ENCODE measurements at regions not wholly inside any gene's neighbourhood (a gene's known extent, or its start where the extent isn't known, plus 50 kb on each side); places are given as distances from the start of the nearest gene placed in this dataset.

- WGBS, result 42% methylated on average over 2 of the region's 2 CpGs
- Histone ChIP-seq H3K9me3 (no peaks in the 10 kb centered on the region), H3K27me3 (no peaks in the 10 kb centered on the region), H3K27ac (no peak overlapping the region), H3K36me3 (no peaks in the 10 kb centered on the region), H3K4me1 (no peaks in the 10 kb centered on the region), H3K4me3 (no peak overlapping the region)
- TF ChIP-seq EP300 (IDR thresholded peaks at IDR 0.05) (no peak), CTCF (IDR thresholded peaks at IDR 0.05) (no peak), POLR2AphosphoS5 (IDR thresholded peaks at IDR 0.05) (no peak), POLR2A (IDR thresholded peaks at IDR 0.05) (no peak)
- DNase-seq (ENCODE audit: low spot score in 2 of 2), result no peak
Measured at GRCh38 chr1:118711356-118711755, 276.8 kb downstream of the TBX15 start.

DNA sequence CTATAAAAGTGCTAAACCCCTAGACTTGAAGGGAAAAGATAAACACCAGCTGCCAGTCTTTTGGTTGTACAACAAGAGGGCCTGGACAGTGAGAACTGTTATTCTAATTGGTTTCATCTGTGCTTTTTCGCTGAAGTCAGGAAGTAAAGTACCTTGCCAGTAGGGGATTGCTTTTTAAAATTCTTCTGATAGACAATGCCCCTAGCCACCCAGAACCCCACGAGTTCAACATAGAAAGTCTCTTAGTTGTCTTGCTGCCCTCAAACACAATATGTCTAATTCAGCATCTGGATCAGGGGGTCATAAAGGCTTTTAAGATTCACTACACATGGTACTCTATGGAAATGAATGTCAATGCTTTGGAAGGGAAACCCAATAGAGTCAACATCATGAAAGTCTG, 289.2 kb downstream of the TBX15 start:
- Histone ChIP-seq H3K4me1 (no peaks in the 10 kb centered on the region), H3K9me3 (no peaks in the 10 kb centered on the region), H3K36me3 (no peaks in the 10 kb centered on the region), H3K27me3 (no peaks in the 10 kb centered on the region), H3K4me3 (no peak overlapping the region), H3K27ac (no peak overlapping the region)
- 50% methylated on average over 2 of the region's 2 CpGs for WGBS
- no peak for DNase-seq (ENCODE audit: low spot score in 2 of 2)
- no peak for TF ChIP-seq POLR2AphosphoS5 (IDR thresholded peaks at IDR 0.05)
- TF ChIP-seq CTCF (IDR thresholded peaks at IDR 0.05), result no peak
- TF ChIP-seq POLR2A (IDR thresholded peaks at IDR 0.05), result no peak
- TF ChIP-seq EP300 (IDR thresholded peaks at IDR 0.05), result no peak

DNA sequence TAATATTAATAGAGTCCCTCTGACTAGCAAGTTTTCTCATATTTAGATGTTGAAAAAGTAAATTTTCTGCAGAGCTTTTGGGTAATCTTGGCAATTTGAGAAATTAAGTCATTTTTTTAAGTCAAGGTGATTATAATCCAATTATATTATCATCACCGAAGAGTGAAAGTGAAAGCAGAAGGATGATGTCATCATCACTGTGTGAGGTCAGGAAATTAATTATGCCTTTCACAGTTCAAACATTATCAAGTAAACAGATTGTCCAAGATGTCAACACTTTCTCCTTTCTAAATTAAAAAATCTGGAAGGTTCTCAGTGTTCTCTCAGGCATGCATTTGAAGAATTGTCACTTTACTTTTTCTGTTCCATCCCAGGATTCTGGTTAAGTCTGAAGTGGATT, 296.0 kb downstream of the TBX15 start:
- WGBS, result 55% methylated on average over 1 of the region's 1 CpG
- H3K4me1 ChIP-seq, result no peaks in the 10 kb centered on the region
- no peaks in the 10 kb centered on the region for H3K9me3 ChIP-seq
- no peaks in the 10 kb centered on the region for H3K36me3 ChIP-seq
- no peak overlapping the region for H3K27ac ChIP-seq
- H3K27me3 ChIP-seq, result no peaks in the 10 kb centered on the region
- DNase-seq (ENCODE audit: low spot score in 2 of 2), result no peak
- H3K4me3 ChIP-seq, result no peak overlapping the region
- TF ChIP-seq EP300 (IDR thresholded peaks at IDR 0.05), result no peak
- TF ChIP-seq POLR2AphosphoS5 (IDR thresholded peaks at IDR 0.05), result no peak
- no peak for TF ChIP-seq POLR2A (IDR thresholded peaks at IDR 0.05)
- TF ChIP-seq CTCF (IDR thresholded peaks at IDR 0.05), result no peak

- Histone ChIP-seq H3K4me1 (no peaks in the 10 kb centered on the region), H3K36me3 (no peaks in the 10 kb centered on the region), H3K9me3 (no peaks in the 10 kb centered on the region), H3K4me3 (no peak overlapping the region), H3K27me3 (no peaks in the 10 kb centered on the region), H3K27ac (no peak overlapping the region)
- TF ChIP-seq EP300 (IDR thresholded peaks at IDR 0.05), result no peak
- no peak for TF ChIP-seq POLR2AphosphoS5 (IDR thresholded peaks at IDR 0.05)
- no peak for TF ChIP-seq POLR2A (IDR thresholded peaks at IDR 0.05)
- TF ChIP-seq CTCF (IDR thresholded peaks at IDR 0.05), result no peak
- no peak for DNase-seq (ENCODE audit: low spot score in 2 of 2)
- 85% methylated on average over 2 of the region's 2 CpGs for WGBS
Measured at GRCh38 chr1:118688891-118689290, 299.3 kb downstream of the TBX15 start.

- no peak for DNase-seq (ENCODE audit: low spot score in 2 of 2)
- 75% methylated on average over 2 of the region's 2 CpGs for WGBS
- Histone ChIP-seq H3K27me3 (no peaks in the 10 kb centered on the region), H3K9me3 (no peaks in the 10 kb centered on the region), H3K27ac (no peak overlapping the region), H3K36me3 (no peaks in the 10 kb centered on the region), H3K4me3 (no peak overlapping the region), H3K4me1 (no peaks in the 10 kb centered on the region)
- TF ChIP-seq POLR2AphosphoS5 (IDR thresholded peaks at IDR 0.05), result no peak
- no peak for TF ChIP-seq EP300 (IDR thresholded peaks at IDR 0.05)
- no peak for TF ChIP-seq CTCF (IDR thresholded peaks at IDR 0.05)
Measured at GRCh38 chr1:118661769-118662320, 326.3 kb downstream of the TBX15 start.
